Trophoblast cell (in vitro differentiated cells and primary cell): ENCODE measurements at regions not wholly inside any gene's neighbourhood (a gene's known extent, or its start where the extent isn't known, plus 50 kb on each side); places are given as distances from the start of the nearest gene placed in this dataset.

ENCODE experiments used
- DNase-seq, 2 donors: peaks; one replicate each; pipeline ENCODE4 v3.0.0-alpha.2; 2016
- H2AFZ ChIP-seq: 2 replicates; pipeline ENCODE4 v1.6.1; 2013; ENCODE audit warnings: low read length, moderate library complexity, mild to moderate bottlenecking; ENCODE audit not compliant: insufficient read depth, poor library complexity
- H2AK5ac ChIP-seq: 2 replicates; pipeline ENCODE4 v1.6.1; 2013; ENCODE audit warnings: mild to moderate bottlenecking, low read length
- H2BK120ac ChIP-seq: 2 replicates; pipeline ENCODE4 v1.6.1; 2013; ENCODE audit warnings: low read length, mild to moderate bottlenecking, moderate library complexity; ENCODE audit not compliant: insufficient read depth, poor library complexity
- H2BK12ac ChIP-seq: 2 replicates; pipeline ENCODE4 v1.6.1; 2013; ENCODE audit warnings: mild to moderate bottlenecking, low read length, moderate library complexity
- H2BK5ac ChIP-seq: 2 replicates; pipeline ENCODE4 v1.6.1; 2013; ENCODE audit warnings: low read length, low read depth, moderate library complexity, mild to moderate bottlenecking; ENCODE audit not compliant: poor library complexity
- H3K14ac ChIP-seq: 2 replicates; pipeline ENCODE4 v1.6.1; 2013; ENCODE audit warnings: mild to moderate bottlenecking, low read length
- H3K18ac ChIP-seq: 2 replicates; pipeline ENCODE4 v1.6.1; 2013; ENCODE audit warnings: mild to moderate bottlenecking, low read length
- H3K23ac ChIP-seq: 2 replicates; pipeline ENCODE4 v1.6.1; 2013; ENCODE audit warnings: low read length
- H3K27ac ChIP-seq: 2 replicates; pipeline ENCODE4 v1.5.1; 2013; ENCODE audit warnings: low read depth, mild to moderate bottlenecking, inconsistent platforms, low read length, moderate library complexity
- H3K27me3 ChIP-seq: 2 replicates; pipeline ENCODE4 v1.6.1; 2013; ENCODE audit warnings: inconsistent platforms, mild to moderate bottlenecking, low read length, moderate library complexity; ENCODE audit not compliant: insufficient read depth
- H3K36me3 ChIP-seq, 2 experiments: 1 replicate in 1 of 2; 2 replicates in 1 of 2; pipeline ENCODE4 v1.6.1; 2013; ENCODE audit warnings: low read length in 2 of 2, mild to moderate bottlenecking in 2 of 2, moderate library complexity in 1 of 2; ENCODE audit not compliant: insufficient read depth in 2 of 2, control insufficient read depth in 1 of 2
- H3K4ac ChIP-seq: 2 replicates; pipeline ENCODE4 v1.6.1; 2013; ENCODE audit warnings: low read depth, mild to moderate bottlenecking, low read length, moderate library complexity
- H3K4me1 ChIP-seq, 2 experiments: 1 replicate in 1 of 2; 2 replicates in 1 of 2; pipeline ENCODE4 v1.6.1; 2013; ENCODE audit warnings: low read length in 2 of 2, mild to moderate bottlenecking in 2 of 2, moderate library complexity in 1 of 2; ENCODE audit not compliant: insufficient read depth in 2 of 2, control insufficient read depth in 1 of 2
- H3K4me2 ChIP-seq: 2 replicates; pipeline ENCODE4 v1.6.1; 2013; ENCODE audit warnings: inconsistent platforms, mild to moderate bottlenecking, low read length, moderate library complexity
- H3K4me3 ChIP-seq: 2 replicates; pipeline ENCODE4 v1.5.1; 2013; ENCODE audit warnings: mild to moderate bottlenecking, low read depth, low read length, inconsistent platforms
- H3K79me1 ChIP-seq: one replicate; pipeline ENCODE4 v1.6.1; 2013; ENCODE audit warnings: low read length
- H3K79me2 ChIP-seq: 2 replicates; pipeline ENCODE4 v1.6.1; 2013; ENCODE audit warnings: low read length, mild to moderate bottlenecking; ENCODE audit not compliant: control insufficient read depth, insufficient read depth, poor library complexity
- H3K9ac ChIP-seq: 2 replicates; pipeline ENCODE4 v1.6.1; 2013; ENCODE audit warnings: mild to moderate bottlenecking, low read length
- H3K9me3 ChIP-seq: 2 replicates; pipeline ENCODE4 v1.6.1; 2013; ENCODE audit warnings: low read depth, mild to moderate bottlenecking, control low read depth, inconsistent platforms, low read length; ENCODE audit not compliant: insufficient read depth
- H4K12ac ChIP-seq: 2 replicates; pipeline ENCODE4 v1.6.1; 2013; ENCODE audit warnings: low read depth, mild to moderate bottlenecking, low read length, moderate library complexity
- H4K8ac ChIP-seq: 2 replicates; pipeline ENCODE4 v1.6.1; 2013; ENCODE audit warnings: low read depth, mild to moderate bottlenecking, low read length, moderate library complexity
- H4K91ac ChIP-seq: one replicate; pipeline ENCODE4 v1.6.1; 2013; ENCODE audit warnings: low read depth, mild to moderate bottlenecking, low read length, moderate library complexity
- WGBS: extraction: QIAGEN DNeasy Blood & Tissue Kit; methylation state at CpG from one replicate; pipeline ENCODE4 v1.1.7; 2013; ENCODE audit warnings: missing lambda C conversion rate; ENCODE audit not compliant: insufficient read length, insufficient coverage; ENCODE audit errors: extremely low coverage; 5-methylcytosine and 5-hydroxymethylcytosine counted together

GRCh38 chr2:2657121-2657962 is 326.3 kb upstream of the MYT1L start:
- Histone ChIP-seq H2AK5ac (no peak overlapping the region), H3K27me3 (no peaks in the 10 kb centered on the region), H3K79me1 (no peaks in the 10 kb centered on the region), H3K4me3 (no peak overlapping the region), H3K4me1 (peaks cover 0 to 2% of the 10 kb centered on the region in 2 experiments), H3K36me3 (no peaks in the 10 kb centered on the region), H4K8ac (no peak overlapping the region), H3K27ac (no peak overlapping the region), H2BK120ac (no peak overlapping the region), H2BK5ac (no peak overlapping the region), H4K12ac (no peak overlapping the region), H3K18ac (no peak overlapping the region), H3K4me2 (no peak overlapping the region), H3K14ac (no peak overlapping the region), H3K79me2 (no peaks in the 10 kb centered on the region), H4K91ac (no peak overlapping the region), H3K23ac (no peak overlapping the region), H2BK12ac (no peak overlapping the region), H3K4ac (no peak overlapping the region), H3K9me3 (peaks cover 5% of the 10 kb centered on the region), H2AFZ (no peak overlapping the region), H3K9ac (no peak overlapping the region)
- no CpG with 5 or more reads among the region's 15 CpGs for WGBS
- DNase-seq: no peak

DNA sequence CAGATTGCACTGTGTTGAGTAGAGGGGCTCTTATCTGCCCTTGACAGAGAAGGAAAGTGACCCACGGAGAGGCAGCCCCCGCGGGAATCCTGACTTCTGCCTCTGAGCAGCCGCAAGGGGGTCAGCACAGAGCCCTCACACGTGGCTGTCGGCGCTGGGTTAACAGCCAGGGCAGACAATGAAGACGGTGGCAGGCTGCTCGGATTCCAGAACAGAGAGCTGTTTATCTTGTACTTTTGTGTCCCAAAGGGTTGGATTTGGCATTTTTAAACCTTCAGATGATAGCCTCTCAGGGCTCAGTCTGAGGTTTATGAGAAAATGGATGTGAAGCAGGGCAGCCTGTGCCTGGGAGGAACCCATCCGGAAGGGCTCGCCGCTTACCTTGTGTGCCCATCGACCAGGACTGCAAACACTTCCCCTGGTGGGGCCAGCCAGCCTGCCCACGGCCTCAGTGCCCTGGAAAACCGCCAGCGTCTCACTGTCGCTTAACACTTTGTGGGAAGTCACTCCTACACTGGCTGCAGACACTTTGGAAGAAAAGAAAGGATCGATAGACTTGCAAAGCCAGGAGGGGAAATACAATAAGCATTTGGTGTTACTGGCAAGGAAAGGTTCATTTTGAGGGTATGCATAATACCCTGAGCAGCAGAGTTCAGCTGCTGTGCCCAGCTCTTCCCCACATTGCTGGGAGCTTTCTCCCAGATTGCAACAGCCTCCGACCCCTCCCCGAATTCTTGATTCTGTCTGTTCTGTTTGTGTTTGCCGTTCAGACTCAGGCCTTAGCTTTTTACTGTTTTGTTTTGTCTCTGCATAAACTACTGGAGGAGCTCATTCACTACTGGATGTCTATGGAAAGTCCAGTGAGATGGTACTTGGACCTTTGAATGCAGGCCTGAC is 325.3 kb upstream of the MYT1L start:
- peak overlapping the region; percentile 48 for H4K12ac ChIP-seq
- no peak overlapping the region for H2BK12ac ChIP-seq
- no peak overlapping the region for H4K8ac ChIP-seq
- no peak for DNase-seq
- no peak overlapping the region for H3K23ac ChIP-seq
- H4K91ac ChIP-seq: no peak overlapping the region
- H2AFZ ChIP-seq: no peak overlapping the region
- no peak overlapping the region for H3K9ac ChIP-seq
- H3K27ac ChIP-seq: no peak overlapping the region
- H3K4me3 ChIP-seq: no peak overlapping the region
- no peaks in the 10 kb centered on the region for H3K4me1 ChIP-seq
- WGBS: no CpG with 5 or more reads among the region's 21 CpGs
- H3K18ac ChIP-seq: no peak overlapping the region
- no peaks in the 10 kb centered on the region for H3K36me3 ChIP-seq
- H3K79me2 ChIP-seq: no peaks in the 10 kb centered on the region
- no peak overlapping the region for H3K4me2 ChIP-seq
- H3K14ac ChIP-seq: no peak overlapping the region
- H3K27me3 ChIP-seq: no peaks in the 10 kb centered on the region
- H2BK5ac ChIP-seq: no peak overlapping the region
- H3K9me3 ChIP-seq: peaks cover 5% of the 10 kb centered on the region
- no peak overlapping the region for H2BK120ac ChIP-seq
- H3K79me1 ChIP-seq: no peaks in the 10 kb centered on the region
- H3K4ac ChIP-seq: no peak overlapping the region
- H2AK5ac ChIP-seq: no peak overlapping the region

GRCh38 chr2:2655453-2656114 is 324.5 kb upstream of the MYT1L start:
- Histone ChIP-seq H2AFZ (no peak overlapping the region), H2AK5ac (no peak overlapping the region), H4K91ac (no peak overlapping the region), H4K8ac (no peak overlapping the region), H3K27me3 (no peaks in the 10 kb centered on the region), H3K23ac (no peak overlapping the region), H2BK12ac (no peak overlapping the region), H2BK120ac (no peak overlapping the region), H3K79me2 (no peaks in the 10 kb centered on the region), H3K4me1 (no peaks in the 10 kb centered on the region), H3K4me2 (no peak overlapping the region), H3K4ac (no peak overlapping the region), H3K9ac (no peak overlapping the region), H4K12ac (no peak overlapping the region), H3K18ac (no peak overlapping the region), H3K27ac (no peak overlapping the region), H3K14ac (no peak overlapping the region), H2BK5ac (no peak overlapping the region), H3K9me3 (peaks cover 3% of the 10 kb centered on the region), H3K36me3 (no peaks in the 10 kb centered on the region), H3K79me1 (no peaks in the 10 kb centered on the region), H3K4me3 (no peak overlapping the region)
- WGBS: no CpG with 5 or more reads among the region's 8 CpGs
- DNase-seq: no peak

DNA sequence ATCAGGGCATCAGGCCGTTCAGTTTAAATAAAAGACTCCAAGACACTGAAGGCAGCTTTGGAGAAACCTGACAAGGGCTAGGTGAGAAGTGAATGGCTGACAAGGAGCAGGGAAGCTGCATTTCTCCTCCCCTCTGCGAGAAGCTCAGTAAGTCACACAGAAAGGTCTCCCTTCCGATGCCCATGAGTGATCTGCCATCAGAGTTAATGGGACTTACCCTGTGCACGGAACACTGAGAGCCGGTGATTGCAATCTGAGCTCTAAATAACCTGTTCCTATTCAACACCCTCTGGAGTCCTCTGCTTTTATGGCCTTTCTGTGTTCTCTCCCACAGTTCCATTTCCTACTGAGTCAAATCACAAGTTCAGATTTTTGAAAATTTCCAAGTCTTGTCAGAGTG is 322.2 kb upstream of the MYT1L start:
- Histone ChIP-seq H3K36me3 (no peaks in the 10 kb centered on the region), H4K8ac (no peak overlapping the region), H2BK5ac (no peak overlapping the region), H2AK5ac (no peak overlapping the region), H3K18ac (no peak overlapping the region), H3K9me3 (no peaks in the 10 kb centered on the region), H3K27ac (no peak overlapping the region), H3K79me2 (no peaks in the 10 kb centered on the region), H3K27me3 (no peaks in the 10 kb centered on the region), H3K79me1 (no peaks in the 10 kb centered on the region), H3K4me1 (no peaks in the 10 kb centered on the region), H3K23ac (no peak overlapping the region), H2AFZ (no peak overlapping the region), H4K12ac (no peak overlapping the region), H2BK12ac (no peak overlapping the region), H3K4me3 (no peak overlapping the region), H3K4me2 (no peak overlapping the region), H2BK120ac (no peak overlapping the region), H3K4ac (no peak overlapping the region), H3K9ac (no peak overlapping the region), H3K14ac (no peak overlapping the region), H4K91ac (no peak overlapping the region)
- DNase-seq: no peak
- no CpG with 5 or more reads among the region's 5 CpGs for WGBS
